HG03066 (cell line): ENCODE measurements at regions not wholly inside any gene's neighbourhood (a gene's known extent, or its start where the extent isn't known, plus 50 kb on each side); places are given as distances from the start of the nearest gene placed in this dataset.

Experiments used
- ATAC-seq: cut with Tn5 transposase; IDR thresholded peaks from one replicate; pipeline ENCODE4 v1.9.1; 2021; ENCODE audit warnings: low read depth; ENCODE audit not compliant: unreplicated experiment

DNA sequence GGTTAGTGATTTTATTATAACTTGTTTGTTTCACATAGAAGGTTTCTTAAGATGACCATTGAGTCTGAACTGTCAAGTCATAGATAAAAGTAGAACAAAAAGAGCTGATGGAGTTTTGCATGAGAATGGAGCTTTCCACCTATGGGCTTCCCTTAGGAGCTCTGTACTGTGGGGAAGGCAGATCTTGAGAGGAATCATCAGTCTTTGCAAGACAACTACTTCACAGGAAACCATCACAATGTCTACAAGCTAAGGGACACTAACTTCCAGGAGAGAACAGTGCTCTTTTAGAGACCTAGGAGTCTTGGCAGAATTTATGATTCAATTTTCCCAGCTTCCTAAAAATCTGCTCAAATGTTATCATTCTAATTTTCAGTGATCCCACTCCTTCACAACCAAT is 78.2 kb downstream of the FBXO5 start:
- no peak for ATAC-seq

DNA sequence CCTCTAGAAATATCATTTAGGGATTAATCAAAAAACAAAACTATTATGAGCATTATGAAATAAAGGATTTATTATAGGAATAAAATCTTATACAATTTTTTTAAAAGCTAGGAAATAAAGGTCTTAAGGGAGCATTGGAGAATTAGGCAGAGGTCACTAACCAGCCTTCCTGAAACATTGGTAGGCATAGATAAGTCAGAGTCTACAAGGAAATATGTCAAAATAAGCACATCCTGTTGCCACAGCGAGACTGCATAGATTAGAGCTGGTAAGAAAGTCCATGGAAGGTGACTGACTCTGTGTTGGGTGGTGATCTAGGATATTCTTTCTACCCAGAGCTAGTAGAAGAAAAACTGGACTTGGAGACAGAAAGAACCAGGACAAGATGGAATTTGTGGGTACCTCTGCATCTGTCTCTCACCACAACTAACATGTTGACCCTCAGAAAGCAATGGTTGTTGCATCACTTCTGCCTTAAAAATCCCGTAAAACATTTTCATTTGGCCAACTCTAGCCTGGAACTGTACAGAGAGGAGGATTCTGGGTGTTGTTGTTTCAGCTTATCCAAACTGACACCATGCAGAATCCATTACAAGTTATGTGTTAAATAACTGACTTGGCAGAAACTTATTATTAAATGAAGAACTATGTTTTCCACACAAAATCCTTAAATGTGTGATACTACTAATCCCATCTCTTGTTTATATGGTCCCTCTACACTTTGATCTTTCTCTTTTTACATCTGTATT is 77.1 kb downstream of the FBXO5 start:
- ATAC-seq = no peak

DNA sequence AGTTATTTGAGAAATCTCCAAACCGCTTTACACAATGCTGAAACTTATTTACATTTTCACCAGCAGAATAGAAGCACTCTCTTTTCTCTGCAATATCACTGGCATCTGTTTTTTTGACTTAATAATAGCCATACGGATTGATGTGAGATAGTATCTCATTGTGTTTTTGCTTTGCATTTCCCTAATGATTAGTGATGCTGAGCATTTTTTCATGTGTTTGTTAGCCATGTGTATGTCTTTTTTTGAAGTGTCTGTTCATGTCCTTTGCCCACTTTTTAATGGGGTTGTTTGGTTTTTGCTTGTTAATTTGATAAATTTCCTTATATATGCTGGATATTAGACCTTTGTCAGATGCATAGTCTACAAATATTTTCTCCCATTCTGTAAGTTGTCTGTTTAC is 73.6 kb downstream of the FBXO5 start:
- ATAC-seq = no peak

DNA sequence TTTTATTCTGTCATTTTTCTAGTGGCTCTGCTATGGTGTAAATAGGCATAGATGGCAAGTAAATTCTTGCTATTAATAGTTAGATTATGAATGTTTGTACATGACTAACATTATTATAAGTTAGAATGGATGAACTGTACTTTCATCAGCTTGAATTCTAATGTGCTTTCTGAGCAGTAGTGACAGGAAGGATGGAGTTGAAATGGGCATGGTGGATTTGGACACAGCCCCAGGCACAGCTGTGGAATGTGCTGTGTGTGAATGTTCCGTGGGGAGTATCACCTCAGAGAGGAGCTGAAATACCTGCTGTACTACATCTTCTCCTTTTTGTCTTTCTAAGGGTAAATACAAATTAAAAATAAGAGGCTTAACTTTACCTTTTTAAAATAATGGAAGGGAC is 66.8 kb downstream of the FBXO5 start:
- no peak for ATAC-seq

DNA sequence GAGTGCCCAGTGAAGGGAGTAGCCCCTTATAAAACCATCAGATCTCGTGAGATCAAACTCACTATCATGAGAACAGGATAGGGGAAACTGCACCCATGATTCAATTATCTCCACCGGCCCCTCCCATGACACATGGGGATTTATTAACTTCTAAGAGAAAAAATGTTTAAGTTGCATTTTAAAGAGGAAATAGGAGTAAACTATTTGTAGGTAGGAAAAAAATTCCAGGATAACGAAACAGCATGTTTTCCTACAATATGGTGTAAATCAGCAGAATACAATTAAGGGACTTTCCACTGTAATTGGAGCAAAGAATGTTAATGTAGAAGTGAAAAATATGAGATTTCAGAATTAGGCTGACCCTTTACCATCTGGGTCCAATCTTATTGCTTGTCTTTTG is 63.9 kb downstream of the FBXO5 start:
- ATAC-seq = no peak

DNA sequence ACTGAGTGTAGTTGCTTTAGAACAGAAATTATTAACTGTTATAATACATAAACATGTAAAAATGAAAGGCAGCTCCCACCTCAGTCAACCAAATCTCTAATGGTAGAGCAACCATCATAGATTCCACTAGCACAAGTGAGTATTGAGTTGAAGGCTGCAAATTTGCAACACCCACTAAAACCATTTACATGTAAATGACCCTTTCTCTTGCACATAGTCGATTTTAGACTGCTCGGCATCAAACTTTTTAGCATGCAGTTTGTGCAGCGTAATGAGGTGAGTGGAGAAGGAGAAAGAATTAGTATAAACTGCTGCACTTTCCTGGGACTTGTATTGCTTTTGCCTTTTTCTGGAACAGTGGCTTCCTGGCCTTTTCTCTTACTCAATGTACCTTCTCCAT is 62.8 kb downstream of the FBXO5 start:
- ATAC-seq = no peak
